Peyer's patch (tissue), 4 donors: ENCODE measurements at regions not wholly inside any gene's neighbourhood (a gene's known extent, or its start where the extent isn't known, plus 50 kb on each side); places are given as distances from the start of the nearest gene placed in this dataset.
A peak's percentile ranks its signal among the peaks of the same experiment; 100 is the strongest.

Experiments
- DNase-seq, 3 donors: peaks; one replicate each; pipeline ENCODE4 v3.0.0-alpha.2; 2017 to 2019
- H3K27ac ChIP-seq, 4 donors: fragments of 200-600 bp; sonication (generic); one replicate each; pipeline ENCODE4 v1.5.1; 2016 to 2019
- H3K27me3 ChIP-seq, 2 donors: fragments of 200-600 bp; sonication (generic); one replicate each; pipeline ENCODE4 v1.5.1; 2019
- H3K36me3 ChIP-seq, 3 donors: fragments of 200-600 bp; sonication (generic); one replicate each; pipeline ENCODE4 v1.5.1; 2016 to 2019
- H3K4me1 ChIP-seq, 4 donors: fragments of 200-600 bp; sonication (generic); one replicate each; pipeline ENCODE4 v1.5.1; 2016 to 2019
- H3K4me3 ChIP-seq, 4 donors: fragments of 200-600 bp; sonication (generic); 1 replicate in 3 of 4; 2 replicates in 1 of 4; pipeline ENCODE4 v1.5.1; 2016 to 2019; ENCODE audit warnings: mild to moderate bottlenecking in 1 of 4
- H3K9me3 ChIP-seq, 4 donors: fragments of 200-600 bp; sonication (generic); one replicate each; pipeline ENCODE4 v1.5.1; 2016 to 2019; ENCODE audit warnings: mild to moderate bottlenecking in 1 of 4
- POLR2A ChIP-seq, 2 donors: fragments of 450-650 bp; IDR thresholded peaks; one replicate each; pipeline ENCODE4 v1.5.1; 2017; ENCODE audit warnings: antibody characterized with exemption in 2 of 2, mild to moderate bottlenecking in 2 of 2, moderate library complexity in 2 of 2
- TF ChIP-seq, protein P1 (sequence below), 6 experiments: fragments of 450-650 bp in 4 of 6; fragments of 200-600 bp in 2 of 6; sonication (generic) in 1 of 6; IDR thresholded peaks; one replicate each; pipeline ENCODE4 v1.5.1; 2017 to 2019; ENCODE audit warnings: antibody characterized with exemption in 6 of 6, mild to moderate bottlenecking in 3 of 6, moderate library complexity in 1 of 6

DNA sequence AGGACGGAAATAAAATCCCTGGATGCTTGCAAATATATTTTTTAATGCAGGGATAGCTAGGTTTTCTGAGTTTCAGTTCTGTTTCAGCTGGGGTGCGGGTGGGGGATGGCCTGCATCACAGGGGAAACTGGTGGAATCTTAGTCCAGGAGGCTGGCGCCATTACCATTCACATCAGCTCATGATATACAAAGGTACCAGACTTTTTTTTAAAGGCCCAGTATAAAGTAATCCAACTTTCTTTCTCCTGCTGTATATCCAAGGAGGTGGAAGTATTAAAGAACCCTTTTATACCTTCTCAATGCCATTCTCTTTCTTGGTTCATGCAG is 343.8 kb downstream of the KCNRG start:
- Histone ChIP-seq H3K36me3 (no peaks in the 10 kb centered on the region), H3K4me1 (peaks cover 0 to 9% (median 4%) of the 10 kb centered on the region in 4 donors), H3K9me3 (no peaks in the 10 kb centered on the region), H3K27me3 (no peaks in the 10 kb centered on the region), H3K27ac (peak overlapping the region in 2 of 4 donors; percentile 12 to 53), H3K4me3 (no peak overlapping the region)
- TF ChIP-seq, protein P1, sequence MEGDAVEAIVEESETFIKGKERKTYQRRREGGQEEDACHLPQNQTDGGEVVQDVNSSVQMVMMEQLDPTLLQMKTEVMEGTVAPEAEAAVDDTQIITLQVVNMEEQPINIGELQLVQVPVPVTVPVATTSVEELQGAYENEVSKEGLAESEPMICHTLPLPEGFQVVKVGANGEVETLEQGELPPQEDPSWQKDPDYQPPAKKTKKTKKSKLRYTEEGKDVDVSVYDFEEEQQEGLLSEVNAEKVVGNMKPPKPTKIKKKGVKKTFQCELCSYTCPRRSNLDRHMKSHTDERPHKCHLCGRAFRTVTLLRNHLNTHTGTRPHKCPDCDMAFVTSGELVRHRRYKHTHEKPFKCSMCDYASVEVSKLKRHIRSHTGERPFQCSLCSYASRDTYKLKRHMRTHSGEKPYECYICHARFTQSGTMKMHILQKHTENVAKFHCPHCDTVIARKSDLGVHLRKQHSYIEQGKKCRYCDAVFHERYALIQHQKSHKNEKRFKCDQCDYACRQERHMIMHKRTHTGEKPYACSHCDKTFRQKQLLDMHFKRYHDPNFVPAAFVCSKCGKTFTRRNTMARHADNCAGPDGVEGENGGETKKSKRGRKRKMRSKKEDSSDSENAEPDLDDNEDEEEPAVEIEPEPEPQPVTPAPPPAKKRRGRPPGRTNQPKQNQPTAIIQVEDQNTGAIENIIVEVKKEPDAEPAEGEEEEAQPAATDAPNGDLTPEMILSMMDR (IDR thresholded peaks at IDR 0.05) = no peak
- no peak for TF ChIP-seq POLR2A (IDR thresholded peaks at IDR 0.05)
- DNase-seq = peak in 1 of 3 donors; percentile 59

DNA sequence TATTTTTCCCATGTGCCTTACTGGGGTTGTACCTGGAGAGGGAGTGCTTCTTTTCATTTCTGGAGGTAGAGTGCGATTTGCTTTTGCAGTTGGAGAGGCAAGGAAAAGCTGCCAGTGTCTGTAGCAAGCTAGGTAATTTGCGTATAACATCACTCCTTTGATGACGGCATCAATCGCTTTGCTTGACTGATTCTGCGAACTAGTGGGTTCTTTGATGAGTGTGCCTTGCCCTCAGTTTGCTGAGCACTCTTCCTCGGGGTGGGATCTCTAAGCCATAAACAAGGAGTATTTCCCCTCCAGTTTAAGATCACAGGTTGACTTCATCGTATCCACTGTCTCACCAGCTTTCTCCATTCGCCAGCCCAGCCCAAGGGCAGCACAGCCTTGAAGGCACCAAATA is 344.5 kb downstream of the KCNRG start:
- TF ChIP-seq POLR2A (IDR thresholded peaks at IDR 0.05) = no peak
- TF ChIP-seq, protein P1 (IDR thresholded peaks at IDR 0.05) = no peak
- Histone ChIP-seq H3K4me1 (peaks cover 0 to 9% (median 4%) of the 10 kb centered on the region in 4 donors), H3K27ac (no peak overlapping the region), H3K9me3 (no peaks in the 10 kb centered on the region), H3K4me3 (no peak overlapping the region), H3K27me3 (no peaks in the 10 kb centered on the region), H3K36me3 (no peaks in the 10 kb centered on the region)
- DNase-seq = no peak

DNA sequence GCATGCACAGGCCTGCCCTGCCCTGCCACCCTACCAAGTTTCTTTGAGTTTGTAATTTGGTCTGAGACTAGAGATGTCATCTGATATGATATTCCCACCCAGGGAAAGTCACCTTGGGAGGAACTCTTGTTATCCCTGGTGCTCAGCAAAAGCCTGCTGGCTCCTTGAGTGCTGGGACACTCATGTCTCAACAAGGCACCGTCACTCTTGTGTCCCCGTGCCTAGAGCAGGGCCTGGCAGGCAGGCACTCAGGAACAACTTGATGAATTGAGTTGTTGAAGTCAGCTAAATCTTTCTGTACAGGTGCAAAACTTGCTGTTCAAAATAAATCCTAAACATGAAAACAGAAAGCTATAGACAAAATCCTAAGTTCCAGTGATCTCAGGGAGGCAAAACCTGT is 345.4 kb downstream of the KCNRG start:
- Histone ChIP-seq H3K27me3 (no peaks in the 10 kb centered on the region), H3K4me3 (no peak overlapping the region), H3K4me1 (peaks cover 0 to 14% (median 4%) of the 10 kb centered on the region in 4 donors), H3K27ac (no peak overlapping the region), H3K9me3 (no peaks in the 10 kb centered on the region), H3K36me3 (no peaks in the 10 kb centered on the region)
- DNase-seq = no peak
- TF ChIP-seq, protein P1 (IDR thresholded peaks at IDR 0.05) = no peak
- TF ChIP-seq POLR2A (IDR thresholded peaks at IDR 0.05) = no peak

DNA sequence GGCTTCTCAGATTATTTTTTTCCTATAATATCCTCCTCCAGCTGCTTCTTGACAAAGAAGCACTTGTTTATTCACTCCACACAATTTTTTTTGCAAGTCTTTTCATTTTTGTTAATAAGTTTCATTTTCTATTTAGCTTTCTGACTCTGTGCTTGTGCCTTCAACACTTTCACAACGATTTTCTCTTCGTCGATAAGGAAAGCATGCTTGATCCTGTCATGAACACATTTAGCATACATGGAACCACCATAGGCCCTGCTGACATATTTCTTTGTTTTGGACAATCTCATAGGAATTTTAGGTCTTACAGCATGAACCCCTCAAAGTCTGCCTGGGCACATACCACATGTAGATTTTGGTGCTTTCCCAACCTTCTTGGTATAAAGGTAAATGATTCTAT is 346.0 kb downstream of the KCNRG start:
- Histone ChIP-seq H3K36me3 (no peaks in the 10 kb centered on the region), H3K9me3 (no peaks in the 10 kb centered on the region), H3K4me1 (peaks cover 0 to 16% (median 4%) of the 10 kb centered on the region in 4 donors), H3K27me3 (no peaks in the 10 kb centered on the region), H3K27ac (no peak overlapping the region), H3K4me3 (no peak overlapping the region)
- no peak for TF ChIP-seq POLR2A (IDR thresholded peaks at IDR 0.05)
- TF ChIP-seq, protein P1 (IDR thresholded peaks at IDR 0.05) = no peak
- no peak for DNase-seq

DNA sequence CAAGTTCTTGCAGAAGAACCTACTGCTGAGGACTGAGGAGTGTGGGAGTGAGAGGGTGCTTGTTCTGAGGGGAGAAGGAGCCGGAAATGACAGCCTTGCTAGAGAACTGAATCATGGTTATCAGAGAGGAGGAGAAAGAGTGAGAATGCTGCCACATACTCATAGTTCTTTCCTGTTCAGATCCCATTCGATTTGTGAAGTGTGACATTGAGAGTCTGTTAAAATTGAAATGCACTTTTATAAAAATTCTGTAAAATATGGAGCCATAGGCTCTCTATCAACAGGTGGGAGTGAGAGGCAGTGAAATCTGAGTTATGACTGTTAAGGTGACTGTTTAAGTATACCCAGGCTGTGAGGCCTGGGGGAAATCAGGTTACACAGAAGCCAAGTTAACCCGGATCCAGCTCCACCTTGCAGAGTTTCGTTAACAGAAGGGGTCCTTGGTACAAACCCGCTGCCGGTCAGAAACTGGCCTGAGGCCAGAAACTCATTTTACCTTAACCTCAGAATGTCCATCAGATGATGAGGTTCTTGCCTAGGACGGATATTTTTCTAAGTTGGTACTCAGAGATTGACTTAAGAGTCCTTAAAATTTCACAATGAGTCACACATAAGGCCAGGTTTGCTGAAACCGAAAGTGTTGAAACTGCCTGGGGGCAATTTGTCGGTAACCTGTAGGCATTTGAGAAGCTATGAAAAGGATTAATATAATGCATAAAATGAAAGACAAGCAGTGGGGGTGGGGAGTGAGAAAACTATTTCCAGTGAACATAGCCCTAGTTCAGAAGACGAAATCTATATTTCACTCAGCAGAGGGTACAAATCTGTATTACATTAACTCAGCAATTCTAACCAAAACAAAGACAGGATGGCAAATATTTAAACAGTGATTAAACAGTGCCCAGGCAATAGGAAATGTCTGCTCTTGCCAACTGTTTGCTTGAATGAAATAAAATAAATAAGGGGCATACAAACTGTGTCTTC is 350.5 kb downstream of the KCNRG start:
- H3K27ac ChIP-seq = peak overlapping the region; percentile 36 to 59 (median 54)
- H3K9me3 ChIP-seq = no peaks in the 10 kb centered on the region
- peak in 2 of 3 donors; percentile 36 to 57 for DNase-seq
- peaks cover 0 to 19% (median 0%) of the 10 kb centered on the region in 4 donors for H3K4me1 ChIP-seq
- H3K36me3 ChIP-seq = no peaks in the 10 kb centered on the region
- H3K27me3 ChIP-seq = no peaks in the 10 kb centered on the region
- TF ChIP-seq, protein P1 (IDR thresholded peaks at IDR 0.05) = no peak
- TF ChIP-seq POLR2A (IDR thresholded peaks at IDR 0.05) = no peak
- no peak overlapping the region for H3K4me3 ChIP-seq
